HG03432 (cell line): ENCODE measurements at regions not wholly inside any gene's neighbourhood (a gene's known extent, or its start where the extent isn't known, plus 50 kb on each side); places are given as distances from the start of the nearest gene placed in this dataset.
"Not testable (repeated sequence)": the region's sequence is repeated elsewhere in the genome, so short reads cannot be mapped to it uniquely, and the experiment has no call there.

Experiments
- ATAC-seq: cut with Tn5 transposase; IDR thresholded peaks from one replicate; pipeline ENCODE4 v1.9.1; 2021; ENCODE audit warnings: mild to moderate bottlenecking, moderate library complexity; ENCODE audit not compliant: unreplicated experiment

GRCh38 chr16:13453938-13454553 is 465.9 kb upstream of the ERCC4 start:
- ATAC-seq = no peak

- no peak for ATAC-seq
These were observed 456.3 kb upstream of the ERCC4 start for GRCh38 chr16:13463619-13464018.

GRCh38 chr16:13471036-13471435 is 448.9 kb upstream of the ERCC4 start:
- ATAC-seq = no peak

- no peak for ATAC-seq
These were observed 441.0 kb upstream of the ERCC4 start for GRCh38 chr16:13478991-13479390.

- no peak for ATAC-seq
These were observed 440.4 kb upstream of the ERCC4 start for GRCh38 chr16:13479549-13479948.

GRCh38 chr16:13480801-13481200 is 439.2 kb upstream of the ERCC4 start:
- ATAC-seq = no peak

GRCh38 chr16:13483121-13483520 is 436.8 kb upstream of the ERCC4 start:
- no peak for ATAC-seq

GRCh38 chr16:13489416-13489815 is 430.5 kb upstream of the ERCC4 start:
- ATAC-seq = not testable (repeated sequence)

GRCh38 chr16:13492046-13492445 is 427.9 kb upstream of the ERCC4 start:
- no peak for ATAC-seq

GRCh38 chr16:13503960-13504635 is 415.9 kb upstream of the ERCC4 start:
- ATAC-seq = no peak

GRCh38 chr16:13507530-13507929 is 412.4 kb upstream of the ERCC4 start:
- ATAC-seq = no peak

- ATAC-seq = no peak
These were observed 409.4 kb upstream of the ERCC4 start for GRCh38 chr16:13510425-13511151.

GRCh38 chr16:13517841-13518240 is 402.1 kb upstream of the ERCC4 start:
- no peak for ATAC-seq

- ATAC-seq = no peak
These were observed 400.1 kb upstream of the ERCC4 start for GRCh38 chr16:13519871-13520270.

- no peak for ATAC-seq
These were observed 398.6 kb upstream of the ERCC4 start for GRCh38 chr16:13521356-13521755.

GRCh38 chr16:13527332-13527731 is 392.6 kb upstream of the ERCC4 start:
- no peak for ATAC-seq

- ATAC-seq = no peak
These were observed 391.3 kb upstream of the ERCC4 start for GRCh38 chr16:13528691-13529090.

- ATAC-seq = no peak
These were observed 390.6 kb upstream of the ERCC4 start for GRCh38 chr16:13529193-13529982.

- no peak for ATAC-seq
These were observed 379.2 kb upstream of the ERCC4 start for GRCh38 chr16:13540771-13541170.

GRCh38 chr16:13542284-13542683 is 377.7 kb upstream of the ERCC4 start:
- ATAC-seq = no peak

GRCh38 chr16:13543850-13544249 is 376.1 kb upstream of the ERCC4 start:
- ATAC-seq = no peak
